DMS53 treated with DMSO at 0.1 percent for 48 hours (cell line): ENCODE measurements at regions not wholly inside any gene's neighbourhood (a gene's known extent, or its start where the extent isn't known, plus 50 kb on each side); places are given as distances from the start of the nearest gene placed in this dataset.

Source experiments
- DNase-seq: peaks from one replicate; lab custom pipeline; 2025; ENCODE audit not compliant: unreplicated experiment; lab: John Stamatoyannopoulos, UW

DNA sequence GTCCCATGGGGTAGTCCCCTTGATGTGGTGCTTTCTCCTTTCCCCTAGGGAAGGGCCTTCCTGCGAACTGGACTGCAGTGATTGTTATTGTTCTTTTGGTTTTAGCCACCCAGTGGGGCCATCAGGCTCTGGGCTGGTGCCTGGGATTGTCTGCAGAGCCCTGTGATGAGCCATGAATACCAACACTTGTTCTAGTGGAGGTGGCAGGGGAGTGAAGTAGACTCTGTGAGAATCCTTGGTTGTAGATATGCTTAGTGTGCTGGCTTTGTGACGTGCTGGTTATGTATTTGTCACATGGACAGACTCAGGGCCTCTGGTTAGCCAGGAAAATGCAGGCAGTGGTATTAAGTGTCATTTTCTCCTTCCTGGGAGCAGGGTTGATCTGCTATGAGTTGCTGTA, 51.8 kb upstream of the NDUFB4 start:
- DNase-seq: no peak

DNA sequence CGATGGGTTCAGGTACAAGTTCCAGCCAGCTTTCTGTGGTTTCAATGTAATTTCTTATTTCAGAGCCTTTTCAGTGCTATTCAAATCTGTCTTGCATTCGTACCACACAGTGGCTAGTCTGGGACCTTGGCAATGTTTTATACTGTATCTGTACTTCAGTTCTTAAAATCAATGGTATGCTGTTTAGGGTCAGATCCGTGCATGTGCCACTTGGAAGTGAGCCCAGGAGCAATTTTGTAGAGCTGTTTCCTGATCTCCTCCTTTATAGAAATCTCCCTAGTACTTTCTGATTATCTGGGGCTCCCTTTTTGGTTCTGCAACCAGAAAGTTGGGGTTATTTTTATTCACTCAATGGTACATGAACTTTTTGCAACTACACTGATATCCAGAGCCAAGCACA, 59.5 kb upstream of the NDUFB4 start:
- DNase-seq: no peak

- no peak for DNase-seq
These were observed 63.2 kb upstream of the NDUFB4 start for GRCh38 chr3:120532969-120533368.

GRCh38 chr3:120528163-120528562, 68.0 kb upstream of the NDUFB4 start:
- DNase-seq: no peak

- DNase-seq: no peak
These were observed 69.9 kb upstream of the NDUFB4 start for GRCh38 chr3:120526011-120526870.

DNA sequence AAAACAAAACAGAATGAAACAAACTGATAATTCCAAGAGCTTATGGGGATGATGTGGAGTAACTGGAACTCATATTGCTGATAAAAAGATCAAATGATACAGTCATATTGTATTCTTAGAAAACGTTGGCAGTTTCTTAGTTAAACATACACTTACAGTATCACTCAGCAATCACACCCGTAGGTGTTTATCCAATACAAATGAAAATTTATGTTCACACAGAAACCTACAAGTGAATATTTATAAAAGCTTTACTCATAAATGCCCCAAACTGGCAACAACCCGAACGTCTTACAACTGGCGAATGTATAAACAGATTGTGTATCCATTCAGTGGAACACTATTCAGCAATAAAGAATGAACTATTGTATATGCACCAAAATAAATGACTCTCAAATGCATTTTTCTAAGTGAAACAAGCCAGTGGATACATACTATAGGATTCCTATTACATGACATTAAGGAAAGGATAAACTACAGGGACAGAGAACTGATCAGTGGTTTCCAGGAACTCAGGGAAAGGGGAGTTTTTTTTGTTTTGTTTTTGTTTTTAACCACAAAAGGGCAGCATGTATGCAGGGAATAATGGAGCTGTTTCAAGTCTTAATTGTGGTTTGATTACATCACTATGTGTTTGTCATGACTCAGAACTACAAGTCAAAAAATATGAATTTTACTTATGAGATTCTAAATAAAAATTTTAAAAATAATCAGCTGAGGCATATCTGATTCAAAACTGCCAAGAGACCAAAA, 71.8 kb upstream of the NDUFB4 start:
- DNase-seq: no peak

DNA sequence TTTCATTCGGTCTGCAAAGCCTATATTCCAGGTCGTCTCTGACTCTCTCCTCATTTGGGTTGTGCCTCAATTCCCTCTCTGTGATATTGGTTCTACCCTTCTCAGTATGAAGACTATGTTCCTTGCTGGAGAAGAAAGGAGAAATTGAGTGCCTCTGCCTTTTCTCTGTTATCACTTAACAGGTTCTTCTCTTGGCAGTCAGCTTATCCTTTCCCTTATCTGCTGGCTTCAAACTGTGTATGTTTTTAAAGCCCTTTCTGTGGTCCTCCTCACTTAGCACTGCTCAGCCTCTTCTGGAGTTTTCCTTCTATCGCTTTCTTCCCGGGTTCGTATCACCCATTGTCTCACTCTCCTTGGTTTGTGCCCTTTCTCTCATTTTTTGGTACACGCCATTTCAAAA, 65.3 kb upstream of the FSTL1 start:
- DNase-seq: no peak

- no peak for DNase-seq
These were observed 61.9 kb upstream of the FSTL1 start for GRCh38 chr3:120512655-120513054.

- DNase-seq: peak; percentile 70
These were observed 56.3 kb upstream of the FSTL1 start for GRCh38 chr3:120506828-120507774.

- DNase-seq: peak; percentile 55
These were observed 55.5 kb upstream of the FSTL1 start for GRCh38 chr3:120506076-120506827.

GRCh38 chr3:120503727-120504616, 53.2 kb upstream of the FSTL1 start:
- no peak for DNase-seq

DNA sequence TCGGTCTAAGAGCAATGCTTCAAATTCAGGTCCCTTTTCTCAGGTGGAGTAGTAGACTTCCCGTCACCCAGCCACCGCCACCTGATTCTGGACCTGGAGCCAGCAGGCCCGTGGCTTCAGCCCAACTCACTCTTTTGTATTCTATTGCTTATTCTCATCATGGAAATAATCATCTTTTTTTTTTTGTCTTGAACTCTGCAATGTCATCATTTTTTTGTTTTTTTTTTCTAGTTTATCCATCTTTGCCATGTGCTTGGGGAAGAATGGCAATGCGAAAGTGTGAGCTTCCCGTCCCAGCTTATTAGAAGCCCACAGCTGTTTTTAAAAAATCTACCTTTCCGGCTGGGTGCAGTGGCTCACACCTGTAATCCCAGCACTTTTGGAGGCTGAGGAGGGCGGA, 51.3 kb upstream of the FSTL1 start:
- no peak for DNase-seq
